ENCODE measurements at regions not wholly inside any gene's neighbourhood (a gene's known extent, or its start where the extent isn't known, plus 50 kb on each side); places are given as distances from the start of the nearest gene placed in this dataset.
"Not testable (repeated sequence)": the region's sequence is repeated elsewhere in the genome, so short reads cannot be mapped to it uniquely, and the experiment has no call there.

DNA sequence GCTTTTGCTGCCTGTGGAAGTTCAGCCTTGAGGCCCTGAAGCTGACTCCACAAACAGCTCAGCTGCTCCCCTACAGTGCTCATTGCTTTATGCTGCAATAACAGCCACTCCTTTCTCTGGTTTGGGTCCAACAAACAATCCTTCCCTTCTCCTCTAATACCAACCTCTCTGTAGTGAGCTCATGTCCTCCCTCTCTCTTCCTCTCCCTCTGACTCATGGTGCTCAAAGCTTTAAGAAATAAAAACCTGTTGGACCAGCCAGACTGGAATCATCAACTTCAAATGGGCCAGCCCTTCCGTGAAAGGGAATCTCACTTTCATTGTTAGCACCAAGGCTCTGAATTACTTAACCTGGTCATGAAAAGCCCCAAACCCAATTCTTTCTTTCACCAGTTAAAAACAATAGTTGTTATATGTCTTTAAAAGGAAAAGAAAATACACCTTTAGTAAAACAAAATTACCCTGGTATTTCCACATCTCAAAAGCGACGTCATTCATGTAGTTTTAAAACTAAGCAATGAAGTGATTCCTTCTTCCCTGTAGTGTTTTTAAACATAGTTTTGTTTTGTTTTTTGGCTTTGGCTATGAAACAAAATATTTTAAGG lies 126.4 kb downstream of the DUSP6 start:
- no peak for DNase-seq

GRCh38 chr12:89225401-89225800 lies 126.9 kb downstream of the DUSP6 start:
- DNase-seq, result no peak

GRCh38 chr12:89222580-89222979 lies 129.7 kb downstream of the DUSP6 start:
- not testable (repeated sequence) for DNase-seq

DNA sequence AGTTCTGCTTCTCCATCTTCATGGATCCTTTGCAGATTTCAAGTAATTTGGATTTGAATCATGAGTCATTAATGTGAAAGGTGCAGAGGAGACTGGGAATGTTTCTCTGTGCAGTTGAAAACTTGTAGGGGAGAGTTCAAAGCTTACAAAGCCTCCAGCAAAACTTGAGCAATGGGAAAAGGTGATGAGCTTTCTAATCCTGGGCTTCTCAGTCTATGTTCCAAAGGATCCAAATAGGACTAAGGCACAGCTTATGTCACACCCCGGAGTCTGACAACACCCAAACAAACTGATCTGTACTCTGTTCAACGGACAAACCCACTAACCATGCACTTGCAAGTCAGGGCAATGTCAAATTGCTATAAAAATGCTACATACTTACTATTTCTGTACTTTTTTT lies 134.8 kb downstream of the DUSP6 start:
- DNase-seq, result no peak

DNA sequence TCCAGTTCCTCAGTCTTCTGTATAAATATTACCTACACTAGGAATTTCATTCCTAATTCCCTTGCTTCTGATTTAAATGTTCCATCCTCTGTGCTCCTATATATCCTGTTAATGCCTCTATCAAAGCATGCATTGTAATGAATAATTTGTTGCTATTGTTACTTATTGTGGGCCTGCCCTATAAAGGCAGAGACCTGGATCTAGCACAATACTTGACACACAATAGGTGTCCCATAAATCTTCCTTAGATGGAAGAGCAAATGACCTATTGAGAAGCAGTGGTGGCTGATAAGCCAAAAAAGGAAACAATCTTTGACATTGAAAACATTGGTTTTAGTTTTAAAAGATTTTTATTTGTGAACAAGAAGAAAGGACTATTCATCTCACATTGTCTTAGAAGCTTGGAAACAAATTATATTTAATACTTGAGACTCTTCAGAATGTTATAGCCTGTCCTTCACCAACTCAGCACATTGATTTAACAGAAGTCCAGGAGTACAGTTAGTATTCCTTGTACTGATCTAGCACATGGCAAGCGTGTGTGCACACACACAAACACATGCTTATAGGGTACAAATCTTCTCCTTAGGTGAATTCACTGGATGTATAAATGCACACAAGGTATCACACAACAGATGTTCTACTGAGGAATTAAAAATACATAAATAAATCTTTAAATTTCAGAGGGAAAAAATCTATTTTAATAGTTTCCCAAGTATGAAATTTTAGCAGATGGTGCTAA lies 135.9 kb downstream of the DUSP6 start:
- no peak for DNase-seq

- no peak for DNase-seq
Measured at GRCh38 chr12:89215196-89215595, 137.1 kb downstream of the DUSP6 start.

- no peak for DNase-seq
Measured at GRCh38 chr12:89213747-89214146, 138.6 kb downstream of the DUSP6 start.

DNA sequence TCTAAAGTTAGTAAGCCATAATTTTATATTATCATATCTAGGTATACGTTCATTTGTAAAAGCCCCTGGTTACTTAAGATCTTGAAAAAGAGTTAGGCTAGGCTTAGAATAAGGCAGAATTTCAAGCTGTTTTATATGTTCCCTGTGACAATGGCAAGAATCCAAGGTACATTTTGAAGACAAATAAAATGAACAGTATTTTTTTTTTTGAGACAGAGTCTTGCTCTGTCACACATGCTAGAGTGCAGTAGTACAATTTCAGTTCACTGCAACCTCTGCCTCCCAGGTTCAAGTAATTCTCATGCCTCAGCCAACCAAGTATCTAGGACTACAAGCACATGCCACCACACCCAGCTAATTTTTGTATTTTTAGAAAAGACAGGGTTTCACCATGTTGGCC lies 139.2 kb downstream of the DUSP6 start:
- DNase-seq, result no peak

DNA sequence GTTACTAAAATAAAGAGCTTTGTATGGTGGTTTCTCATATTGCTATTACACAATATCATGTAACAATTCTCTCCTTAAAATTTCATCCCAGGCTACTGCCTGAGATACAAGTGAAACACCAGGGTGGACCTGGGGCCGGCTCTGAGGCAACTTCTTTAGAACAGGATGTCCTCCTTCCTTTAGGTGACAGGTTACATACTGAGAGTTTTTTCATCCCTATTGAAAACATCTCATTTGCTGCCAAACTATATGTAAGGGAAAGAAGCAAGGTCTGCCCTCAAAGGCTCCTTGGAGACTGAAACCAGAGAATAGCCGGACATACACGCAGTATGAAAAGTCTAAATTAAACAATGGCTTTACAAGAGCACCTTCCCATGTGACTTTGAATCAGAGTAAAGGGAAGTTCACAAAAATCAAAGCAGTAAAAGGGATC lies 139.9 kb downstream of the DUSP6 start:
- DNase-seq, result no peak

- DNase-seq, result no peak
Measured at GRCh38 chr12:89211456-89211855, 140.8 kb downstream of the DUSP6 start.

DNA sequence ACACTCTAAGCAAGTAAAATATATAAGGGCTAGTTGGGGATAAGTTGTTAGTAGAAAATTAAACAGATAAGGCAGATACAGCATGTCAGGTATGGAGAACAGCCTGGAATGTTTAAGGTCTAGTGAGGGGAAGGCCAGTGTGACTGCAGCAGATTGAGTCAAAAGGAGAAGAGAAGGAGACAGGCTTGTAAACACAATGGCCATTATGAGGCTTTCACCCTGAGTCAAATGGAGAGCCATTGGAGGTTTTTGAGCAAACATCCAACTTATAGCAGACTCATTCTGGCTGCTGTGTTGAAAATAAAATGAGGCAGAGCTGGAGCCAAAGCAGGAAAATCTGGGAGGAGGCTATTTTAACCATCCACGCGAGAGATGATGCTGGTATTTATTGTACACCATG lies 142.0 kb downstream of the DUSP6 start:
- peak; percentile 7 for DNase-seq

DNA sequence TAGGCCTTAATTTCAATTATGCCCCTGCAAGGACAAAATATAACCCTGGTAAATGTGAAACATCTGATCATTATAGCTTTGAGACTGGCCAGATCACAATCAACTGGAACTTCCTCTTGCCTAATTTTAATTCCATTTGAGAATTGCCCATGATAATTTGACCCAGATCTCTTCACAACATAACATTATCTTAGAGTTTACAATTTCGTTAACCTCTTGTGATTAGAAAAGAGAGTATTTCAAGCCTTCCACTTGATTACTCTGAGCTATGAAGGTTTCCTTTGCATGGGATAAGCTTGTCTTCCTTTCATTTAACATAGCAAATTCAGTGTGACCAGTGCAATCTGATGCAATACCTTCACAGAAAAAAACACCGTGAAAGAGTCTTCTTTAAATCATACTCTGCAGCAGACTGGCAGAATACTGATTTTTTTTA lies 143.6 kb downstream of the DUSP6 start:
- no peak for DNase-seq

GRCh38 chr12:89206390-89206789 lies 145.9 kb downstream of the DUSP6 start:
- DNase-seq, result no peak

GRCh38 chr12:89205517-89205916 lies 146.8 kb downstream of the DUSP6 start:
- no peak for DNase-seq

- no peak for DNase-seq
Measured at GRCh38 chr12:89203144-89203543, 149.2 kb downstream of the DUSP6 start.

DNA sequence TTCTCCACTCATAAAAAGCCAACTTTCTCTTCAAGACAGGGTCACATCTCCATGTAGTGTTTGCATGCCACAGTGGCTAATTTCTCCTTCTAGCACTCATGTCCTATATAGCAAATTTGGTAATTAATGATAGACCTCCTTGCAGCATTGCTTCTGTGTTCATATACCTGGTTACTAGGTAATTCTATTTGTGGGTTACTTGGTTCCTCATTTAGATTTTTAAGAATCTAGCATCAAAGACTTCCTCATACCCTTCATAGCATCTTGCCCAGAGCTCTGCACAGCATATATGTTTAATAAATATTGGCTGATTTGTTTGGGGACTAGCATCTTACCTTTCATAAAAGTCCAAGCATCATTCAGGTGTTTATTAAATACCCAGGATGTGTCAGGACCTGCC lies 152.1 kb downstream of the DUSP6 start:
- DNase-seq, result no peak

DNA sequence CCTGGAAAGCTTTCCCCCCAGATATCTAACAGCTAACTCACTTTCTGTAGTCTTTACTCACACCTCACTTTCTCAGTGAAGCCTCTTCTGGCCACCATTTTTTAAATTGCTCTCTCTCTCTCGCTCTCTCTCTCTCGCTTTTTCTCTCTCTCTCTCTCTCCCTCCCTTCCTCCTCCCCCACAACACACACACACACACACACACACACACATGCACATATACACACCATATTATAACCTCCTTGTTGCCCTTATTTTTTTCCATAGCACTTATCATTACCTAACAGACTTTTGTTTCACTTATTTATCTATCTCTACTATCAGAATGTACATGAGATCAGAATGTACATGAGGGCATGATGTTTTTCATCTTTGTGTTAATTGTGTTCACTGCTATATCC lies 156.8 kb downstream of the DUSP6 start:
- no peak for DNase-seq

DNA sequence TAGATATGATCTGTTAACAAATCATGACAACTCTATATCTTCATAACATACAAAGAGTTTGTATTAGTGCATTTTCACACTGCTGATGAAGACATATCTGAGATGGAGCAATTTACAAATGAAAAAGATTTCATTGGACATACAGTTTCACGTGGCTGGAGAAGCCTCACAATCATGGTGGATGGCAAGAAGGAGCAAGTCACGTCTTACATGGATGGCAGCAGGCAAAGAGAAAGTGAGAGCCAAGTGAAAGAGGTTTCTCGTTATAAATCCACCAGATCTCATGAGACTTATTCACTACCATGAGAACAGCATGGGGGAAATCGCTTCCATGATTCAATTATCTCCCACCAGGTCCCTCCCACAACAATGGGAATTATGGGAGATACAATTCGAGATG lies 157.6 kb downstream of the DUSP6 start:
- DNase-seq, result no peak

DNA sequence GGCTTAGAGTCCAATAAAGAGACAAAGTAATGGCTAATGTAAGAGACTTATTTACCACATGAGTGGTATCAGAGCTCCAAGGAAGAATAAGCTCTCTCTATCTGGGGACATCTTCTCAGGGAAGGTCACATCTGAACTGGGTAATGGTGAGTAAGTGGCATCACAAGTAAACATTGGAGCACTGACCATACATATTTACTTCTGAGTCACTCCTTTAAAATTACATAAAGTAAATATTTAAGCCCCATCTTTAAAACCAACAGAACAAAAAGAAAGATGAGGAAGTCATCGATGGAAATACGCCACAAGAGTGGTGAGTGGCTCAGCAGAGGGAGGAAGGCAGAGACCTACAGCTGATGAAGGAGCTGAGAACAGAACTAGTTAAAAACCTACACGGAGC lies 159.9 kb downstream of the DUSP6 start:
- DNase-seq, result no peak

DNA sequence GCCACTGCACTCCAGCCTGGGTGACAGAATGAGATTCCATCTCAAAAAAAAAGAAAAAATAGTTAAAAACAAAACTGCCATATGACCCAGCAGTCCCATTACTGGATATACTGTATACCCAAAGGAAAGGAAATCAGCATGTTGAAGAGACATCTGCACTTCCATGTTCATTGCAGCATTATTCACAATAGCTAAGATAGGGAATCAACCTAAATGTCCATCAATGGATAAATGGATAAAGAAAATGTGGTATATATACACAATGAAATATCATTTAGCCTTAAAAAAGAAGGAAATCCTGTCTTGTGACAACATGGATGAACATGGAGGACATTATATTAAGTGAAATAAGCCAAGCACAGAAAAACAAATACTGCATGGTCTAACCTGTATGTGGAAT lies 160.7 kb downstream of the DUSP6 start:
- not testable (repeated sequence) for DNase-seq

GRCh38 chr12:89189448-89189847 lies 162.9 kb downstream of the DUSP6 start:
- DNase-seq, result no peak

DNA sequence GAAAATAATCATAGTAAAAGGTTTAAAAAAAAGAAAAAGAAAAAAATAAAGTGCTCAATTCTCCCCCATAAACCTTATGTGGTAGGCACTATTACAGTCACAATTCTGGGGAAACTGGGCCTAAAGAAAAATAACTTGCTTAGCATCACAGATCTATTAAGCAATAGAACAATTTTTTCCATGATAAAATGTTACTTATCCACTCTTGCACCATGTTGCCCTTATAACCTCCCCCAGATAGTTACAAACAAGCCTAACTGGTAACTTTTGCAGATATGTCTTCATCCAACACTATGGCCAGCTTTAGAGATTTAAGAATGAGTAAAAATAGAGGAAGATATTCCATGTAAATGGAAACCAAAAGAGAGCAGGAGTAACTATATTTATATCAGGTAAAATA lies 164.8 kb downstream of the DUSP6 start:
- no peak for DNase-seq

GRCh38 chr12:89185889-89186288 lies 166.4 kb downstream of the DUSP6 start:
- DNase-seq, result no peak

GRCh38 chr12:89185181-89185580 lies 167.1 kb downstream of the DUSP6 start:
- DNase-seq, result no peak

DNA sequence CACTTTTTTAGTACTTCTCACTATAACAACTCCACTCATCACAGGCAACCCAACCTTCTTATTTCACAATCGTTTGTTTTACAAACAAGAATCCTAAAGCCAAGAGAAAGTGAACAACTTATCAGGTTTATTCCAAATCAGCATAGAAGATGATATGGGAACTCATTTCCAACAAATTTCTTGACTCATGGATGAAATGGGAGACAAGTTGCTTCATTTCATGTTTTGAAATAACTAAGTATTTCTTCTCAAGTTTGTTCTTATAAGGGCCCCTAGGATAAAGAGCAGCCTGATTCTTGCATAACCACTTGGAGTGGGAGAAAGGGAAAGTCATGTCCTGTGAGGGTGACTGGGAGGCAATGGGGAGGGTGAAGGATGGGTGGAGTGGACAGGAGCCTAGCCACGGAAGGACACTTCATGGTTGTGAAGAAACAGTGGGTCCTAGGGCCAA lies 168.3 kb downstream of the DUSP6 start:
- no peak for DNase-seq
